Renal pelvis (tissue), 1 donor: ENCODE measurements at regions not wholly inside any gene's neighbourhood (a gene's known extent, or its start where the extent isn't known, plus 50 kb on each side); places are given as distances from the start of the nearest gene placed in this dataset.
A peak's percentile ranks its signal among the peaks of the same experiment; 100 is the strongest.

Experiments
- DNase-seq: peaks from one replicate; pipeline ENCODE4 v3.0.0-alpha.2; 2013

DNA sequence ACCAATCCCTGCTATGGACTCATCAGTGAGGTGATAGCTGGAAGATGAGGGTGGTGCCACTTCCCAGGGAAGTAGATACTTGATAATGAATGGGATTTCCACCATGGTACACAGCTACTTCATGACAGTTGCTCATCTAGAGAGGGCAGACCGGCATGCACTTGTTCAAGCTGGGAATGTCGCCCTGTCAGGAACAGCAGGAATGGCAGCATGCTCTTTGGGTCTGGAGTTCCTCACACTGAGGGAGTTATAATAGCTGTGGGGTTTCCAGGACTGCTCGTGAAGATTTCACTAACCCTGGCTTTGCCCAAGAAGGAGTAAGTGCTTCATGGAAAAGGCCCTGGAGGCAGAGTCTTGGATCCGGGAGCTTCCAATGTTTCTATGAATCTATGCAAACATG lies 129.2 kb downstream of the PSMG1 start:
- no peak for DNase-seq

DNA sequence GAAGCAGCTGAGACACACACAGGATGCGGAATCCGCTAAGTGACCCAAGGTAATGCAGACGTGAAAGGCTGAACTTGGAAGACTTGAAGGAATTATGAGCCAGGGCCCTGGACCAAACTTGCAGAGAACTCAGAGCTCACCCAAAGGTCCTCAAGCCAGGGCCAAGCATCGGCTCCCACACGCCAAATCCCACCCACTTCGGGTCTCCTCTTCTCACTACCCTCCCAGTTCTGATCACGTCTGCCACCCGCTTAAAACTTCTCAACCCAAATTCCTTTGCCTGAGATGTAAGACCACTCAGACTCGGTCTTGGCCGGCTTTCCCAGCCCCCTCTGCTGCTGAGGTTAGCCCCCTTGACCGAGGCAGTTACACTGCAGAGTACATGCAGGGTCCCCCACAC lies 130.1 kb downstream of the PSMG1 start:
- DNase-seq = no peak

DNA sequence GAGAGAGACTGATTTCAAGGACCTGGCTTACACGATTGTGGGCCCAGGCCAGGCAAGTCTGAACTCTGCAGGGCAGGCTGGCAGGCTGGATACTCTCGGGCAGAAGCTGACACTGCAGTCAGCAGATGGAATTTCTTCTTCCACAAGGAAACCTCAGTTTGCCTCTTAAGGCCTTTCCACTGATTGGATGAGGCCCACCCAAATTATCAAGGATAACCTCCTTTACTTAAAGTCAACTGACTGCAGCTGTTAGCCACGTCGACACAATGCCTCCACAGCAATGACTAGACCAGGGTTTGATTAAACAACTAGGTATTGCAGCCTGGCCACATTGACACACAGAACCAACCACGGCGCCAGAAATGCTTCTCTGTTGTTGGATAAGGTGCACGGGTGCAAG lies 130.5 kb downstream of the PSMG1 start:
- DNase-seq = no peak

DNA sequence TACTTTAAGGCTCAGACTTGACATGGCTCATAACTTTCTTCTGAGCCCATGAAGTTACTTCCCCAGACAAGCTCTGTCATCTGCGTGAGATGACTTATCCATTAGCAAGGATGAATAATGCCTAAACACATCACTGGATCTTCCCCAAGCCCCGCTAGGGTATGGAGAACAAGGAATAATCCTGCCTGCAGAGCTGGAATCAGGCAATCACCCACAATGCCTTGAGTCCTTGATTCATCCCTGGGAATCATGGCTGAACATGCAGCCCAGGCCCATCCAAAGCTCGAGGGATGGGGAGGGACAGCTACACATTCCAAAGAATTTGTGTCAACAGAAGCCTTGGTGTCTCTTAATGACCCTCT lies 131.7 kb downstream of the PSMG1 start:
- no peak for DNase-seq

DNA sequence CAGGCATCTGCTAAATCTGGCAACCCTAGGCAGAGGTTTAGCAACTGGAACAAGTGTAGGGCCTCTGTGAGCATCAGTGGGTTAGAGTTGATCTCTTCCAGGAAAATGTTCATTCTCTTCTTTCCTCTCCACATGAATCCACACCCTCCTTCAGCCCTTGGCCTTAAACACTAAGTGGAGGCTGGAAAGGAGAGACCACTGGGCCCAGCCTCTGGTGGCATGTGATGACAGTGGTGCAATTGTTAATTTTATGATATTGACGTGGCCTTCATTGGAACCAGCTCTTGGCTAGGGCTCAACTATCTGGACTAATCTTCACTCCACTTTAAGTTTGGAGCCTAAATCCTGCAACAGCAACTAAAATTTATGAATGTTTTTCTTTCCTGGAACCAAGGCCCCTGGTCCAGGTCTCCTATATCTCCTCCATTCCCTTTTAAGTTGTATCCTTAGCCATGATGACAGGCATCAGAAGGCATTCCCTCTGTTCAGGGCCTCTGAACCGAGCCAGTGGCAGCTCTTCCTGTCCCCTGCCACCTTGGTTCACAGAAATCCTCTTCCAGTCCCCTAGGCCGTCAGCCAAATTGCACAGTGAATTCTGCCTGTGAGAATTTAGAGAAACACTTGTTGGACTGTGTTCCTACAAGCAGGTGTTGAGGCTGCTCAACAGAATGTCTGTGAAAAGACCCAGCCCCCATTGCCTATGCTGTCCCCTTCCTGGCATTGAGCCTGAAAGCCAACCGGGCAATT lies 132.2 kb downstream of the PSMG1 start:
- DNase-seq = no peak

DNA sequence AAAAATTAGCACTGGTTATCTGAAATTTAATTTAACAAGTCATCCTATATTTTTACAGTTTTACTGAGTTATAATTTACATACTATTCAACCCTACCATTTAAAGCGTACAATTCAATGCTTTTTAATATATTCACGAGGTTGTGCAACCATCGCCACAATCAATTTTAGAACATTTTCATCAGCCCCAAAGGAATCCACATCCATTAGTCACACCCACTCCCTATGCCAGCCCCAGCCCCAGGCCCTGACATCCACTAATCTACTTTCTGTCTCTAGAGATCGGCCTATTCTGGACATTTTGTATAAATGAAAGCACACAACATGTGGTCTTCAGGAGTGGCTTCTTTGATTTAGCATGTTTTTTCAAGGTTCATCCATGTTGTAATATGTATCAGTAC lies 134.7 kb downstream of the PSMG1 start:
- no peak for DNase-seq

DNA sequence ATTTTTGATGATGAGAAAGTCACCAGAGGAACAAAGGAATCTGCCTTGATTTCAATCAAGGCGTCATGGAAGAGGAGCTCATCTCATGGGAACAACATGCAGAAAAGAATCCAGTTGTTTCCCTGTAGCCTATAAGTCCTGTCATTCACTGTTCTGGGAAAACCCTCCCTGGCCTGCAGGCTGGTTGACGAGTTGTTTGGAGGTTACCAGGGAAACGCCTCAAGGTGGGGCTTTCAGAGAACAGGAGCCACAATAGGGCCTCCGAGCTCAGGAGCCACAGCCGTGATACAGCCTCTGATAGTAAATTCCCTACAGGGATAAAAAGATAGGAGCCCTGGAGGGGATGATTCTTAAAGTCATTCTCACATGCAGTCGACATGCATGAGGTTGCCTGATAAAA lies 135.2 kb downstream of the PSMG1 start:
- peak; percentile 62 for DNase-seq

GRCh38 chr21:39047046-39047445 lies 136.2 kb downstream of the PSMG1 start:
- DNase-seq = no peak

DNA sequence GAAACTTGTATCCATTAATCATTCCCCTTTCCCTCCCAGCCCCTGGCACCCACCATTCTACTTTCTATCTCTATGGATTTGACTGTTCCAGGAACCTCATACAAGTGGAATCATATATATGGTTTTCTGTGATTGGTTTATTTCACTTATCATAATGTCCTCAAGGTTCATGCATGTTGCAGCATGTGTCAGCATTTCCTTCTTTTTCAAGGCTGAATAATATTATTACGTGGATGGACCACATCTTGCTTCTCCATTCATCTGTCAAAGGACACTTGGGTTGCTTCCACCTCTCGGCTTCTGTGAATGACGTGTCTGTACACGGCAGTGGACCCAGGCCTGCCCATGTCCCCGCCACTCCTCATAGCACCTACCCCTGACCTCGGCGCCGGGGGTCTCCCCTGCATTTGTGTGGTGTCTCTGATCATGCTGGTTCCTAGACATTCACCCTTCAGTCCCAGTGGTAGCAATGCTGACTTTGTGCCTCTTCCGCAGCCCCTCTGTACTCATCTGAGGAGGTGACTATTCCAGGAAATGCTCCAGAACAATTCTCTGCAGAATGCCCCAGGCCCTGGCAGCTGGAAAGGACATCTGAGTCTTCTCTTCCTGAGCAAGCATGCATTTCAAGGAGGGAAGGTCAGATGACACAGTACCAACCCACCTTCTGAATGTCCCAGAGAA lies 136.9 kb downstream of the PSMG1 start:
- no peak for DNase-seq

DNA sequence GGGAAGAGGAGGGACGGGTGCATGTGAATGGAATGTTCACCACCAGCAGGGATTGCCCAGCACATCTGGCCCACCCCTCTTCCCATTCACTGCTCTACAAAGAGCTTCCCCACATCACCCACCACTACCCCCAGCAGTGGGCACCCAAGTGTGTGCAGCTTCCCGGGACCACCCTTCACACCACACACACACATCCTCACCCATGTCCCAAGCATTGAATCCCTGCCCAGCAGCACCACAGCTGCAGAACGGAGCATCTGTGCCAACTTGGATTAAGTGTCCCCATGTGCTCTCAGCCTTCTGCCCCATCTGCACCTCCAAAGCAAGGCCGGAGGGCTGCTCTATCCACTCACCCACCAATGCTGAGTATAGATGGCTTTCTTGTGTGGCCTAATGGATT lies 141.4 kb downstream of the PSMG1 start:
- no peak for DNase-seq

- DNase-seq = no peak
These were observed 142.6 kb downstream of the PSMG1 start for GRCh38 chr21:39040494-39041110.

GRCh38 chr21:39037807-39038405 lies 145.3 kb downstream of the PSMG1 start:
- no peak for DNase-seq

- DNase-seq = no peak
These were observed 146.7 kb downstream of the PSMG1 start for GRCh38 chr21:39036581-39036980.

- DNase-seq = no peak
These were observed 148.4 kb downstream of the PSMG1 start for GRCh38 chr21:39034590-39035536.

DNA sequence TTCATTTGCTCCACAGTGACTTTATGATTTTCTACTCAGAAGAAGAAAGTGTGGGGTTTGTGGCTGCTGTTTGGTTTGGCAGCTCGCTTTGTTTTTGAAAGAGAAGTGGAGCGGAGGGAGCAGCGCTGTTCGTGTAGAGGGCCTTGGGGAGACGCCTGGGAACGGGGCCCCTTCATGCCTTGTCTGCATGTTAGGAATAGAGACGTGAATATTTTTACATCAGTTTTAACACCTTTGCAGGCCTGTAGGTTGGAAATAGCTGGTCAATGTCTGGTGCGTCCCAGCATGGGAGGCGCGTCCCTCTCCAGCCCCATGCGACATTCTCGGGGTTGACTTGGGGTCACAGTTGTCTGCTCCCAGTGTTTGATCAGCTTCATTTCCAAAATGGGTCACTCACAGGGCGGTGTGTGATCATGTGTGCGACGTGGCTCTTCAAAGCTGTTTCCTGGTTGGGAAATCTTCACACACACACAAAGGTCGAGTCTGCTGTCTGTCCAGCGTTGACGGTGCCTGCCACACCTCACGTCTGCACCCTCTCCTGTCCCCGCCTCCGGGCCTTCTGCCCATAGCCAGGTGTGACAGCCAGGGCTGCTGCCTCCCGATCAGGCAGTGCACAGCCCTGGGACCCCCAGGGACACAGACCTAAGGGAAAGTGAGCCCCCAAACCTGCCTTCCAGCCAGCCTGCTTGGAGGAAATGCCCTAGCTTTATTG lies 149.2 kb downstream of the PSMG1 start:
- peak; percentile 50 for DNase-seq

- no peak for DNase-seq
These were observed 153.1 kb downstream of the PSMG1 start for GRCh38 chr21:39029900-39030884.

DNA sequence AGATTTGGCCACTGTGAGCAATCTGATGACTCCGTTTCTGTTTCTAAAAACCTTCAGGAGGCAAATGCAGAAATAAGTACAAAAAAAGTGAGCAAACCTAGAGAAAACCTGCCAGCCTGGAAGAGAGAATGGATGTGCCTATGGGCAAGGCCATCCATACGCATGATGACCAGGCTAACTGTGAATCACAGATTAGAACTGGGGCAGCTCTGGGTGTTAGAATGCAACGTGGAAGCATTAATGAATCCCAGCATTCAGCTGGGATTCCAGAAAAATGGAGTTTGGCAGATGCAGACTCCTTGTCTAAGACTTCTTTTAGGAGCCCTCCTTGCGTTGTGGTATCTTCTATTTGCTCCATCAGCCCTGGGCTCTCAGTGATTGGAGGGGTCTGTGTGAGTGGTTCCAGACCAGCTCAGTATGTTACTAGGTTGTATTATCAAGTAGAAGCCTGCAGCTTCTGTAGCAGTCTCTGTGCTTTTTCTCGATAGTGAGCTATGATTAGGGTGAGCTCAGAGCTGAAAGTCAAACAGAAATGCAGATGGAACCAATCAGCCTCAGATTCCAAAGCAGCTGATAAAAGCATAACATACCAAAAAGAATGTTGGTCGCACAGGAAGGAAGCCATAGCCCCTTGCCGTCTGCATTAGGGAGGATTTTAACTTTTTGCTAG lies 154.0 kb downstream of the PSMG1 start:
- DNase-seq = peak; percentile 66

DNA sequence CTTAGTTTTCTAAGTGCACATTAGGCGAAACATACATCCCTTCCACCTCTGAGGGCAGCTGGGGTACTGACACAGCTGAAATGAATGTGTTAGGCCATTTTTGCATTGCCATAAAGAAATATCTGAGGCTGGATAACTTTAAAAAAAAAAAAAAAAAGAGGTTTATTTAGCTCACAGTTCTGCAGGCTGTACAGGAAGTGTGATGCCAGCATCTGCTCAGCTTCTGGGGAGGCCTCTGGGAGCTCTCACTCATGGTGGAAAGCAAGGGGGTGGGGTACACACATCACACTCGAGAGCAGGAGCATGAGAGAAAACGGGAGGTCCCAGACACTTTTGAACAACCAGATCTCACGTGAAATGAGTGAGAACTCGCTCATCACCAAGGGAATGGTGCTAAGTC lies 158.1 kb downstream of the PSMG1 start:
- DNase-seq = no peak

- no peak for DNase-seq
These were observed 158.7 kb downstream of the PSMG1 start for GRCh38 chr21:39024538-39024937.
